ENCODE measurements at regions not wholly inside any gene's neighbourhood (a gene's known extent, or its start where the extent isn't known, plus 50 kb on each side); places are given as distances from the start of the nearest gene placed in this dataset.

GRCh38 chr5:168019143-168019542 is 272.3 kb upstream of the WWC1 start:
- TF ChIP-seq, protein P1, sequence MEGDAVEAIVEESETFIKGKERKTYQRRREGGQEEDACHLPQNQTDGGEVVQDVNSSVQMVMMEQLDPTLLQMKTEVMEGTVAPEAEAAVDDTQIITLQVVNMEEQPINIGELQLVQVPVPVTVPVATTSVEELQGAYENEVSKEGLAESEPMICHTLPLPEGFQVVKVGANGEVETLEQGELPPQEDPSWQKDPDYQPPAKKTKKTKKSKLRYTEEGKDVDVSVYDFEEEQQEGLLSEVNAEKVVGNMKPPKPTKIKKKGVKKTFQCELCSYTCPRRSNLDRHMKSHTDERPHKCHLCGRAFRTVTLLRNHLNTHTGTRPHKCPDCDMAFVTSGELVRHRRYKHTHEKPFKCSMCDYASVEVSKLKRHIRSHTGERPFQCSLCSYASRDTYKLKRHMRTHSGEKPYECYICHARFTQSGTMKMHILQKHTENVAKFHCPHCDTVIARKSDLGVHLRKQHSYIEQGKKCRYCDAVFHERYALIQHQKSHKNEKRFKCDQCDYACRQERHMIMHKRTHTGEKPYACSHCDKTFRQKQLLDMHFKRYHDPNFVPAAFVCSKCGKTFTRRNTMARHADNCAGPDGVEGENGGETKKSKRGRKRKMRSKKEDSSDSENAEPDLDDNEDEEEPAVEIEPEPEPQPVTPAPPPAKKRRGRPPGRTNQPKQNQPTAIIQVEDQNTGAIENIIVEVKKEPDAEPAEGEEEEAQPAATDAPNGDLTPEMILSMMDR (IDR thresholded peaks at IDR 0.05), result no peak
- TF ChIP-seq ZFX (IDR thresholded peaks at IDR 0.05; ENCODE audit: borderline replicate concordance), result no peak
